ENCODE measurements at regions not wholly inside any gene's neighbourhood (a gene's known extent, or its start where the extent isn't known, plus 50 kb on each side); places are given as distances from the start of the nearest gene placed in this dataset.

- ATAC-seq (no peak), DNase-seq (no peak)
- Mint-ChIP-seq H3K4me3 (no peak overlapping the region), H3K27me3 (peaks cover 19% of the 10 kb centered on the region), H3K9me3 (no peaks in the 10 kb centered on the region), H3K4me1 (ENCODE audit: low read depth) (no peaks in the 10 kb centered on the region), H3K36me3 (ENCODE audit: low read depth) (no peaks in the 10 kb centered on the region), H3K27ac (no peak overlapping the region)
- TF ChIP-seq CTCF (IDR thresholded peaks at IDR 0.05), result no peak
- intact Hi-C loops (cut with micrococcal nuclease), result no loop called here
- ChIA-PET POLR2A (no interaction called here), CTCF (no interaction called here)
These were observed 131.9 kb downstream of the RAP2A start for GRCh38 chr13:97565906-97566305.

- TF ChIP-seq CTCF (IDR thresholded peaks at IDR 0.05), result no peak
- H3K27me3 Mint-ChIP-seq, result peaks cover 16% of the 10 kb centered on the region
- CTCF ChIA-PET, result no interaction called here
- DNase-seq, result no peak
- H3K9me3 Mint-ChIP-seq, result no peaks in the 10 kb centered on the region
- H3K27ac Mint-ChIP-seq, result no peak overlapping the region
- no peaks in the 10 kb centered on the region for H3K36me3 Mint-ChIP-seq (ENCODE audit: low read depth)
- POLR2A ChIA-PET, result no interaction called here
- intact Hi-C loops (cut with micrococcal nuclease), result no loop called here
- no peak for ATAC-seq
- no peaks in the 10 kb centered on the region for H3K4me1 Mint-ChIP-seq (ENCODE audit: low read depth)
- no peak overlapping the region for H3K4me3 Mint-ChIP-seq
These were observed 132.9 kb downstream of the RAP2A start for GRCh38 chr13:97566907-97567306.

- intact Hi-C loops (cut with micrococcal nuclease), result no loop called here
- Mint-ChIP-seq H3K4me1 (ENCODE audit: low read depth) (no peaks in the 10 kb centered on the region), H3K4me3 (no peak overlapping the region), H3K9me3 (no peaks in the 10 kb centered on the region), H3K27ac (no peak overlapping the region), H3K27me3 (peaks cover 16% of the 10 kb centered on the region), H3K36me3 (ENCODE audit: low read depth) (no peaks in the 10 kb centered on the region)
- no peak for TF ChIP-seq CTCF (IDR thresholded peaks at IDR 0.05)
- ChIA-PET CTCF (interaction anchor here (0.7 to 1.4 kb wide), 2 partner anchors 20 to 457 kb away, joined by 3 to 5 read pairs; no protein-coding TSS in a partner anchor), POLR2A (no interaction called here)
- ATAC-seq (no peak), DNase-seq (no peak)
These were observed 133.7 kb downstream of the RAP2A start for GRCh38 chr13:97567510-97568243.

- no peak for DNase-seq
- no peaks in the 10 kb centered on the region for H3K9me3 Mint-ChIP-seq
- H3K4me3 Mint-ChIP-seq, result no peak overlapping the region
- H3K27me3 Mint-ChIP-seq, result peaks cover 16% of the 10 kb centered on the region
- ATAC-seq, result no peak
- POLR2A ChIA-PET, result no interaction called here
- TF ChIP-seq CTCF (IDR thresholded peaks at IDR 0.05), result no peak
- CTCF ChIA-PET, result interaction anchor here (0.7 kb wide), 1 partner anchor 458 kb away, joined by 3 read pairs; no protein-coding TSS in a partner anchor
- H3K27ac Mint-ChIP-seq, result no peak overlapping the region
- H3K36me3 Mint-ChIP-seq (ENCODE audit: low read depth), result no peaks in the 10 kb centered on the region
- H3K4me1 Mint-ChIP-seq (ENCODE audit: low read depth), result no peaks in the 10 kb centered on the region
- intact Hi-C loops (cut with micrococcal nuclease), result no loop called here
These were observed 134.9 kb downstream of the RAP2A start for GRCh38 chr13:97568850-97569249.

GRCh38 chr13:97569841-97570240 is 135.9 kb downstream of the RAP2A start:
- no peaks in the 10 kb centered on the region for H3K4me1 Mint-ChIP-seq (ENCODE audit: low read depth)
- intact Hi-C loops (cut with micrococcal nuclease), result no loop called here
- H3K9me3 Mint-ChIP-seq, result no peaks in the 10 kb centered on the region
- no peak overlapping the region for H3K4me3 Mint-ChIP-seq
- CTCF ChIA-PET, result interaction anchor here (0.9 kb wide), 1 partner anchor 12 kb away, joined by 3 read pairs; no protein-coding TSS in a partner anchor
- DNase-seq (no peak), ATAC-seq (no peak)
- no peak for TF ChIP-seq CTCF (IDR thresholded peaks at IDR 0.05)
- H3K36me3 Mint-ChIP-seq (ENCODE audit: low read depth), result no peaks in the 10 kb centered on the region
- POLR2A ChIA-PET, result interaction anchor here (1.4 kb wide), 1 partner anchor 13 kb away, joined by 3 read pairs; no protein-coding TSS in a partner anchor
- H3K27ac Mint-ChIP-seq, result no peak overlapping the region
- H3K27me3 Mint-ChIP-seq, result peaks cover 15% of the 10 kb centered on the region
